GM23248 (cell line): ENCODE measurements at regions not wholly inside any gene's neighbourhood (a gene's known extent, or its start where the extent isn't known, plus 50 kb on each side); places are given as distances from the start of the nearest gene placed in this dataset.

ENCODE experiments used
- EZH2 ChIP-seq: fragments of 200-600 bp; sonication (generic); IDR thresholded peaks from 2 replicates; pipeline ENCODE4 v1.6.1; 2018; ENCODE audit warnings: antibody characterized with exemption, mild to moderate bottlenecking; ENCODE audit not compliant: insufficient read depth, poor library complexity, severe bottlenecking
- EZH2phosphoT487 ChIP-seq: fragments of 200-600 bp; sonication (generic); IDR thresholded peaks from 2 replicates; pipeline ENCODE4 v1.6.1; 2018; ENCODE audit warnings: antibody characterized with exemption, moderate library complexity, mild to moderate bottlenecking, low read depth; ENCODE audit not compliant: insufficient read depth

GRCh38 chr5:66518052-66518451, 78.1 kb upstream of the MAST4 start:
- TF ChIP-seq EZH2 (no peak), EZH2phosphoT487 (no peak)
